HG03064 (cell line): ENCODE measurements at regions not wholly inside any gene's neighbourhood (a gene's known extent, or its start where the extent isn't known, plus 50 kb on each side); places are given as distances from the start of the nearest gene placed in this dataset.
A peak's percentile ranks its signal among the peaks of the same experiment; 100 is the strongest.
"Not testable (repeated sequence)": the region's sequence is repeated elsewhere in the genome, so short reads cannot be mapped to it uniquely, and the experiment has no call there.

Experiments used
- ATAC-seq: cut with Tn5 transposase; IDR thresholded peaks from one replicate; pipeline ENCODE4 v1.9.1; 2021; ENCODE audit warnings: low read depth; ENCODE audit not compliant: unreplicated experiment

DNA sequence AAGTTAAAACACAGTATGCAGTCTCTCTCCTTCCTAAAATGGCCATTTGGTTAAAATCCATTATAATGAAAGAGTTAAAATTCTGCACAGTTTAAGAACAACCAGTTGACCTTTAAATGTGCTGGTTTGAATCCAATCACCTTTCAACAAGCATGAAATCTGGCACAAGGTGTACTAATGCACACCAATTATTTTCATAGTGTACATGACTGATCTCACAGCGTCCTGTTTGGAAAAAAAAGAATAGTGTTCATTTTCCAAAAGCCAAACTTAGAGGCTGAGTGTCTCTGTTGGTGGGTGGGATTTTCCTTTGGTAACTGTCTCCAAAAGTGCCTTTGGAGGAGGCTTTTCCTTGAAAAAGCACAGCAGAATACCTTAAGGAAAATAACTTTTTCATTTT is 180.6 kb downstream of the DEPDC1B start:
- ATAC-seq = no peak

- ATAC-seq = no peak
These were observed 182.1 kb downstream of the DEPDC1B start for GRCh38 chr5:60517850-60518249.

- no peak for ATAC-seq
These were observed 182.8 kb downstream of the DEPDC1B start for GRCh38 chr5:60517094-60517694.

DNA sequence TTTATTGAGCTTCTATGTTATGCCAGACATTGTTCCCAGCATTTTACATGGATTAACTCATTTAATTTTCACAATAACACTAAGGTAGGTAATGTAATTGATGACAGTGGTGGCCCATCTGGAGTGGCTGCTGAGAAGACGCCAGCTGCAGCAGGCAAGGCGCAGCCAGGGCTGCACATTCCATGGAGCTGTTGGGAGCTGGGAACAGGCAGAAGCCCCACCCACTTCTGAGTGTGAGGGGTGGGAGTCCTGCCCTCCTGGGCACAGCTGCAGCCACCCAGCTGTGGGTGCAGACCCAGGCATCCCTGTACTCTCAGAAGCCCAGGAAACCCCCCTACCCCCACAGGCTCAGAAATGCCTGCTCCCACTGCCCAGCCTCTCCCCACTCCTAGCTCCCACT is 183.3 kb downstream of the DEPDC1B start:
- no peak for ATAC-seq

DNA sequence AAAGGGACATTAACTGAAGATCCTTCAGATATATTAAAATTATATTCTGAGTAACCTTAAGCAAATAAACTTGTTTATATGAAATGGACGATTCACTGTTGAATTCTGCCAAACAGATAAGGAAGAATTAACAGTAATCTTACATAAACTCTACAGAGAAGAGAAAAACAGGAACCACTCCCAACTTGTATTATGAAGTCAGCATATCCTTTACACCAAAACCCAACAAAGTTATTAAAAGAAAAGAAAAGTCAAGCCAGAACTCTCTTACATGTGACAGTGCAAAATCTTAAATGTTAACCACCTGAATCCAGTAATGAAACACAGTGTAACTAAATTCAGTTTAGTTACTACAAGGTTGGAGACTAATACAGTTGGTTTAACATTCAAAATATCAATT is 185.8 kb downstream of the DEPDC1B start:
- ATAC-seq = no peak

GRCh38 chr5:60512117-60512516 is 187.8 kb downstream of the DEPDC1B start:
- ATAC-seq = no peak

DNA sequence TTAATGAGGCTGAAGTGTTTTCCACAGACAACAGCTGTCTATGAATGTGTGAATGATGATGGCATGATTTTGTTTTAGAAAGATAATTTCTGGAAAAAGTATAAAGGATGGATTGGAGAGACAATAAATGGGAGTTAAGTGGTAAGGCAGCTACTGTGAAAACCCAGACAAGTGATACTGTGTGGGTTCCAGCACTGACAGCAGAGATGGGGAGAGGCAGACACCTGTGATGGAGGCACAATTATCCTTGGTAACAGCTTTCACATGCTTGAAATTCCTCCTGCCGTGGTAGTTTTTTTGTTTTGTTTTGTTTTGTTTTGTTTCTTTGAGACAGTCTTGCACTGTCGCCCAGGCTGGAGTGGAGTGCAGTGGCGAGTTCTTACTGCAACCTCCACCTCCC is 189.3 kb downstream of the DEPDC1B start:
- no peak for ATAC-seq

DNA sequence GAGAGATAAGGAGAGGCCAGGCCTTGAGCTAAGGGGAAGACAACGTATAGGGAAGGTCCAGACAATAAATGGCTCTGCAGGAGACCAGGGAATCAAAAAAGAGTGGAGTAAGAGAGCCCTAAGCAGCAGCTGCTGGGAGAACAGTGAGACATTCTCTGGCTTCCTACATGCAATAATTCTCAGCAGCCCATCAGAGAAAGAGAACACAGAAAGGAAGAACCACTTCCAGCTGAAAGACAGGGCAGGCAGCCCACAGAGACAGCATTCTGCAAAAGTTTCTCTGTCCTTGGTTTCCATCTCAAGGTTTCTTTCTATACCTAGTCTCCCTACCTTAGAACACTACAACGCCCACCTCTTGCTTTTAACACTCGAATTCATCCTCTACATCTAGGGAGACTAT is 189.9 kb downstream of the DEPDC1B start:
- ATAC-seq = no peak

DNA sequence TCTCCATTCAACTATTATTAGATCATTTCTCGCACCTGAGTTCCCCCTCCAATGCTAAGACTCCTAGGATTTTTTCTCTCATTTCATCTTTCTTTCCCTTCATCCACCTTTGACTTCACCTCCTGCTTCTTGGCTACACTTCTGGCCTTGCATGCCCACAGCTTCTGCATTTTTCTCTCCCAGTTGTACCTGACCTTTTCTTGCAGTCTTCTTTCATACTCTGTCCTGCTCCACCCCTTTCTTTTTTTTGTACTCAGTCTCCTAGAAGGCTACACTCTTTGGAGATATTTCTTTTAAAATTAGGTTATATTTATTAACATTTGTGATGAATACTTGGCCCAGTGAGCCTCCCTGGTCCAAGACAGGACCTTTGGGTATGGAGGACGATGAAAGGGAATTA is 190.4 kb downstream of the DEPDC1B start:
- no peak for ATAC-seq

GRCh38 chr5:60507687-60508086 is 192.3 kb downstream of the DEPDC1B start:
- no peak for ATAC-seq

GRCh38 chr5:60505373-60506171 is 194.4 kb downstream of the DEPDC1B start:
- no peak for ATAC-seq

DNA sequence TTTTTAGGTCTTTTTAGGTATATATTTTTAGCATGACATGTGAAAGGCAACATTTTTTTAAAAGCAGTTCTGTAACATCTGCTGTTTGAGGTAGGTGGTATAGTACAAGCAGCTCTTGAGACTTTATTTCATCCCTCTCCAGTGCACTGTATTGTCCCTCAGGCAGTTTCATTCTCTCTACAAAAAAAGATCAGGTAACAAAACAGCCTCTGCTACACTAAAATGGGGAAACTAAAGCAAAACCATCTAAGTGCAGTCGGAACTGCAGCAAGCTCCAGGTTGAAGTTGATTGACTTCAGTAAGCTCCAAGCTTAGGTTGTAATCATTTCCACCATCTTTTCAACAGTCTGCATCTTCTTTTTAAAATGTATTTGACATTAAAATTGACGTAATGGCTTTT is 195.6 kb downstream of the DEPDC1B start:
- ATAC-seq = peak; percentile 81

- ATAC-seq = peak; percentile 67
These were observed 196.2 kb downstream of the DEPDC1B start for GRCh38 chr5:60503771-60504170.

DNA sequence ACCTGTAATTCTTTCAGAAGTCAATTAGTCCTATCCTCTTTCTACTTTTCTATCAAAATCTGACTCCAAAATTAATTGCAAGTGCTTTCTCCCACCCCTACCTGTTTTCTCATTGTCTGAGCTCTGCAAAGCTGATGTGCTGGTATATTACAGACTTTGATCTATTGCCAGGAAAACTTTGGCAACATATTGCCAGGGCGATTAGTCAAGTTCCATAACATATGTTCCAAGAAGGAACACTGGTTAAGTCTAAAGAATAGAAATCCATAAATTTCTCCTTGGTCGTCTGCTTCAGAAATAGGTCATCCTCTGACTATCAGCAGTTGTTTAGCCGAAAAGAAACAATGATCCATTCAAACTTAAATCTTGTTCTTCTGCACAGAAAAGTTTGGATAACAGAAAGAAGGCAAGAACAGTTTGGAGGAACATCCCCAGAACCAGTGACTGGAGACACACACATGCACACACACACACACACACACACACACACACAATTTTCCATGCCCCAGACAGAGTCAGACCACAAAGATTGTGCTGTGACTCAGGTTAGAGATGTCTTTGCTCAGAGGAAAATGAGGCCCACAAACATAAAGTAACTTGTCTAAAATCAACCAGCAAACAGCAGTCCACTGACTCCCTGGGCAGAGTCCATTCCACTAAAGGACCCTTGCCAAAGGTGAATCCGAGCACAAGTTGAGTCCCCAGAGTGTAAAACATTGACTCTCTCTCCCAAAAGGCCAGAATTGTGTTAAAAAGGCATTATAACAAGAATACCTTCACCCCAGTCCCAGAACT is 202.1 kb downstream of the DEPDC1B start:
- ATAC-seq = no peak

DNA sequence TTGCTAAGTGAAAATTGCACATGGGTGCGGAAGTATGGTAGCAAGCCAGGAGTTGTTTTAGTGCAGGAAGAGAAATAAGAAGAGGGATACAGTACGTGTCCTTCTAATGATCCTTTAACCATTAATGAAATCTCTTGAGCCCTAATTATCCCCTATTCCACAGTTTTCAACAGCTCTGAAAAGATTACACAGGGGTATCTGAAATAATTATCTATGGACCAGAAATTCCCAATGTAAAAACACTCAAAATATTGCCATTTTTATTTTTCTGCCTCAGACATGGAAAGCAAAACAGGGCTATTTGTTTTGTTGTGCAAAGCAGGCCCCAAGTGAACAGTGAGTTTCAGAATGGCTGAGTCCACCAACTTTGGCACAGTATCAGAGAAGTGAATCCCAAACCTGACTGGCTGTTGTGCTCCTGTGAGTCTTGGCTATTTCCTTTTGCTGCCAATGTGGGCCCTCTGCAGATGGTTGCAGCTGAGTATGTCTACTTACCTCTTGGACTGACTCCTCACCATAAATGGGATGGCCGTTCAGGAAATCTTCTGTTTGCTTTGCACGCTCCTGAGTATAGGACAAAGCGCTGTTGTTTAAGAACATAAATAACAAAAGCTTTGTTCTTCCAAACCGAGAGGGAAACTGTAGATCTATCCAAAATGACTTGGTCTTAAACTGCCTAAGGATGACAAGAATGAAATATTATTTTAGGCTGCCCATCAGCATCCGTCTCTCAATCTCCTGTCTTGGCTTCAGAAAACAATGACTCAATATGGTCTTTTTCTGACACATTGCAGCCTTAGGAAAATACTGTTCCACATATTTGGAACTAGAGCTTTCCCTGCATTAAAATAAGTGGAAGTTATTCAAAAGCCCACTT is 204.1 kb downstream of the DEPDC1B start:
- ATAC-seq = no peak

DNA sequence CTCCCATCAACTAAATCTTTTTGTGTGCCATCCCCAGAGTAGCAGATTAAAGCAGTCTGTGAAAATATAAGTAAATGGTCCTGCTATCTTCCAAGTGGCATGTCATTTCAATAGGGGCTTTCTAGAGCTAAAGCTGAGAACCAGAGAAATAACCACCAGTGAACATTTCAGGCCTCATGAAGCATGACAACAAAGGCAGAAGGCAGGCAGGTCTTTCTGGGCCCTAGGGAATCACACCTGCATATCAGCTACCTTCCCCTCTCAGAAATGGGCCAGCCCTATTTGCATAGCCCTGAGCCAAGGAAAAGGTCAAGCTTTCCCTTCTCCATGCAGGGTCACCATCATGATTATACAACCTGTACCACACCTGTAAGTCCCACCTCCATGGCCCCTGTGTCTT is 205.3 kb downstream of the DEPDC1B start:
- peak; percentile 81 for ATAC-seq

- no peak for ATAC-seq
These were observed 205.8 kb downstream of the DEPDC1B start for GRCh38 chr5:60494144-60494543.

GRCh38 chr5:60493372-60493771 is 206.6 kb downstream of the DEPDC1B start:
- ATAC-seq = no peak

- no peak for ATAC-seq
These were observed 207.0 kb downstream of the DEPDC1B start for GRCh38 chr5:60492958-60493357.

DNA sequence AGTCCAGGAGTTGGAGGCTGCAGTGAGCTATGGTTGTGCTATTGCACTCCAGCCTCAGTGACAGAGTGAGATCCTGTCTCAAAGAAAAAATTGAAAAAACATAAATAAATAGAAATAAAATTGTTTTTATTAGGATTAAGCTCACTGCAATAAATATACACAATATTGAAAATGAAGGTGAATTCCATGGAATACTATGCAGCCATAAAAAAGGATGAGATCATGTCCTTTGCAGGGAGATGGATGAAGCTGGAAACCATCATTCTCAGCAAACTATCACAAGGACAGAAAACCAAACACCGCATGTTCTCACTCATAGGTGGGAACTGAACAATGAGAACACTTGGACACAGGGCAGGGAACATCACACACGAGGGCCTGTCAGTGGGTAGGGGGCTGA is 207.6 kb downstream of the DEPDC1B start:
- not testable (repeated sequence) for ATAC-seq
